GM18511 (cell line): ENCODE measurements at regions not wholly inside any gene's neighbourhood (a gene's known extent, or its start where the extent isn't known, plus 50 kb on each side); places are given as distances from the start of the nearest gene placed in this dataset.

Experiments
- ATAC-seq: cut with Tn5 transposase; IDR thresholded peaks from one replicate; pipeline ENCODE4 v1.9.1; 2021; ENCODE audit warnings: mild to moderate bottlenecking, moderate library complexity; ENCODE audit not compliant: unreplicated experiment

GRCh38 chr5:38207343-38207742, 51.0 kb upstream of the EGFLAM start:
- ATAC-seq = no peak

- no peak for ATAC-seq
These were observed 55.6 kb upstream of the EGFLAM start for GRCh38 chr5:38202741-38203140.

- no peak for ATAC-seq
These were observed 57.3 kb upstream of the EGFLAM start for GRCh38 chr5:38200872-38201557.

GRCh38 chr5:38197118-38197517, 61.2 kb upstream of the EGFLAM start:
- ATAC-seq = no peak

GRCh38 chr5:38193015-38193581, 65.3 kb upstream of the EGFLAM start:
- peak; percentile 81 for ATAC-seq

- no peak for ATAC-seq
These were observed 66.7 kb upstream of the EGFLAM start for GRCh38 chr5:38191693-38192092.

- ATAC-seq = no peak
These were observed 68.2 kb upstream of the EGFLAM start for GRCh38 chr5:38190111-38190510.

- no peak for ATAC-seq
These were observed 69.3 kb upstream of the EGFLAM start for GRCh38 chr5:38189081-38189504.

- no peak for ATAC-seq
These were observed 69.8 kb upstream of the EGFLAM start for GRCh38 chr5:38188591-38188990.

GRCh38 chr5:38187532-38187931, 70.8 kb upstream of the EGFLAM start:
- no peak for ATAC-seq

- no peak for ATAC-seq
These were observed 73.7 kb upstream of the EGFLAM start for GRCh38 chr5:38184627-38185026.

GRCh38 chr5:38182991-38183390, 75.4 kb upstream of the EGFLAM start:
- ATAC-seq = no peak

GRCh38 chr5:38168029-38168428, 90.3 kb upstream of the EGFLAM start:
- no peak for ATAC-seq

- ATAC-seq = no peak
These were observed 90.8 kb upstream of the EGFLAM start for GRCh38 chr5:38167562-38167996.

GRCh38 chr5:38166832-38167231, 91.5 kb upstream of the EGFLAM start:
- ATAC-seq = no peak

GRCh38 chr5:38165435-38165834, 92.9 kb upstream of the EGFLAM start:
- no peak for ATAC-seq

GRCh38 chr5:38164776-38165399, 93.5 kb upstream of the EGFLAM start:
- no peak for ATAC-seq

GRCh38 chr5:38163636-38164237, 94.6 kb upstream of the EGFLAM start:
- ATAC-seq = no peak

GRCh38 chr5:38162625-38163024, 95.7 kb upstream of the EGFLAM start:
- ATAC-seq = no peak

- ATAC-seq = no peak
These were observed 101.3 kb upstream of the EGFLAM start for GRCh38 chr5:38157024-38157423.

GRCh38 chr5:38154615-38155204, 103.6 kb upstream of the EGFLAM start:
- ATAC-seq = no peak

- no peak for ATAC-seq
These were observed 106.5 kb upstream of the EGFLAM start for GRCh38 chr5:38151878-38152277.
